NCI-H345 (cell line): ENCODE measurements at regions not wholly inside any gene's neighbourhood (a gene's known extent, or its start where the extent isn't known, plus 50 kb on each side); places are given as distances from the start of the nearest gene placed in this dataset.

Experiments used
- DNase-seq: peaks from one replicate; lab custom pipeline; 2025; lab: John Stamatoyannopoulos, UW

- DNase-seq, result no peak
Measured at GRCh38 chr5:74028406-74028805, 402.4 kb downstream of the ARHGEF28 start.

GRCh38 chr5:74027732-74028338, 401.8 kb downstream of the ARHGEF28 start:
- no peak for DNase-seq

- no peak for DNase-seq
Measured at GRCh38 chr5:74026310-74026709, 400.3 kb downstream of the ARHGEF28 start.

- no peak for DNase-seq
Measured at GRCh38 chr5:74021126-74021525, 395.1 kb downstream of the ARHGEF28 start.

GRCh38 chr5:74020503-74020902, 394.5 kb downstream of the ARHGEF28 start:
- DNase-seq, result peak; percentile 76

GRCh38 chr5:74019923-74020322, 393.9 kb downstream of the ARHGEF28 start:
- DNase-seq, result no peak

- DNase-seq, result peak; percentile 81
Measured at GRCh38 chr5:74017786-74018211, 391.8 kb downstream of the ARHGEF28 start.

- no peak for DNase-seq
Measured at GRCh38 chr5:74017112-74017511, 391.1 kb downstream of the ARHGEF28 start.

- no peak for DNase-seq
Measured at GRCh38 chr5:74016373-74016772, 390.4 kb downstream of the ARHGEF28 start.

- no peak for DNase-seq
Measured at GRCh38 chr5:74015716-74016115, 389.7 kb downstream of the ARHGEF28 start.

- no peak for DNase-seq
Measured at GRCh38 chr5:74013222-74013621, 387.2 kb downstream of the ARHGEF28 start.

GRCh38 chr5:74009502-74009901, 383.5 kb downstream of the ARHGEF28 start:
- DNase-seq, result no peak

GRCh38 chr5:74007193-74007592, 381.2 kb downstream of the ARHGEF28 start:
- DNase-seq, result no peak

GRCh38 chr5:73999297-73999696, 373.3 kb downstream of the ARHGEF28 start:
- no peak for DNase-seq

GRCh38 chr5:73998489-73998888, 372.5 kb downstream of the ARHGEF28 start:
- DNase-seq, result peak; percentile 52

- no peak for DNase-seq
Measured at GRCh38 chr5:73997960-73998359, 372.0 kb downstream of the ARHGEF28 start.

GRCh38 chr5:73996151-73996755, 370.3 kb downstream of the ARHGEF28 start:
- no peak for DNase-seq

- DNase-seq, result no peak
Measured at GRCh38 chr5:73994963-73995362, 369.0 kb downstream of the ARHGEF28 start.
